ENCODE measurements at regions not wholly inside any gene's neighbourhood (a gene's known extent, or its start where the extent isn't known, plus 50 kb on each side); places are given as distances from the start of the nearest gene placed in this dataset.
A peak's percentile ranks its signal among the peaks of the same experiment; 100 is the strongest.
"Not testable (repeated sequence)": the region's sequence is repeated elsewhere in the genome, so short reads cannot be mapped to it uniquely, and the experiment has no call there.

DNA sequence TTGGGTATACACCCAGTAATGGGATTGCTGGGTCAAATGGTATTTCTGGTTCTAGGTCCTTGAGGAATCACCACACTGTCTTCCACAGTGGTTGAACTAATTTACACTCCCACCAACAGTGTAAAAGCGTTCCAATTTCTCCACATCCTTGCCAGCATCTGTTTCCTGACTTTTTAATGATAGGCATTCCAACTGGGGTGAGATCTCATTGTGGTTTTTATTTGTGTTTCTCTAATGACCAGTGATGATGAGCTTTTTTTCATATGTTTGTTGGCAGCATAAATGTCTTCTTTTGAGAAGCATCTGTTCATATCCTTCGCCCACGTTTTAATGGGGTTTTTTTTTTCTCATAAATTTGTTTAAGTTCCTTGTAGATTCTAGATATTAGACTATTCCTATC, 448.3 kb upstream of the RGMB start:
- DNase-seq = not testable (repeated sequence)

DNA sequence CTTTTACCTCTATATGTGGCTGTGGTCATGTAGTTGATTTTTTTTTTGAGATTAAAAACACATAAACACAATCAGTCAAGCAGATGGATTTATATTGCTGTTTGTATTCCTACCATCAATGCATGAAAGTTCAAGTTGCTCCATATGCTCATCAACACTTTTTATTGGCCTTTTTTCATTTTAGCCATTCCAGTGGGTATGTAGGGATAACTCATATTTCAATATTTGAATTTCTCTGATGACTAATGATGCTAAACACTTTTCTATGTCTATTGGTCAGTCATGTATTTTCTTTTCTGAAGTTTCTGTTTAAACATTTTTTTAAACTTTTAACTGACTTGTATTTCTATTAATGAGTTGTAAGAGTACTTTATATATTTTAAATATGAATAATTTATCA, 445.4 kb upstream of the RGMB start:
- DNase-seq = no peak

DNA sequence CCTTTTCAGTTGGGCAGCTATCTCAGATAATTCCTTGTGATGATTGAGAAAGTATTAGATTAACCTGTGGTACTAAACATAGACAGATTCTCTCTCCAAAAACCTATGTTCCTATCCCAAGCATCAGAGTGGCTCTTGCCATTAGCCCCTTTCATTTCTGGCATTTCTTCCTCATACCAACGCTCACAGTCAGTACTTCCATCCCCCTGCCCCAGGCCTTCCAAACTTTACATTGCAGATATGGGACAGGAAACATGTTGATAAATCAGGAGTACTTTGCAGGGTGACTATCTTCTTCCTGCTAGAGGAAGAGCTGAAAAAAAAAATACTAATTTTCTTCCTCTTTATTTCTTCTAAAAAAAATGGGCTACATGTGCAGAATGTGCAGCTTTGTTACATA, 442.6 kb upstream of the RGMB start:
- no peak for DNase-seq

DNA sequence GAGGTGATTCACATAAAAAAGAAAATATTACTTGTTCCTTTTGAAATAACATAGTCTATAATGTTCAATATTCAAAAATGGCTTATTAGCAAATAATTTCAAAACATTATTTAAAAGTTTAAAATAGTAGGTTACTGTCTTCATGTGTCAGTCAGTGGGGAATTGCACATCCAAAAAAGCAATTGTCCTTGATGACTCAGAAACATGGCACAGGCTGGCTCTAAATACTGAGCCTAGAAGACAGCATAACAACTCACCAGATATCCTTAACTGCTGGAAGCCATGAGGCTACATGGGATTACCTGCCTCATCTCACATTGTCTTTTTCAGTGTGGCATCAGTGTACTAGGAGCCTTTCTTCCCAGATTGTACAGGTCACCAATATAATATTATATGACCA, 439.5 kb upstream of the RGMB start:
- no peak for DNase-seq

DNA sequence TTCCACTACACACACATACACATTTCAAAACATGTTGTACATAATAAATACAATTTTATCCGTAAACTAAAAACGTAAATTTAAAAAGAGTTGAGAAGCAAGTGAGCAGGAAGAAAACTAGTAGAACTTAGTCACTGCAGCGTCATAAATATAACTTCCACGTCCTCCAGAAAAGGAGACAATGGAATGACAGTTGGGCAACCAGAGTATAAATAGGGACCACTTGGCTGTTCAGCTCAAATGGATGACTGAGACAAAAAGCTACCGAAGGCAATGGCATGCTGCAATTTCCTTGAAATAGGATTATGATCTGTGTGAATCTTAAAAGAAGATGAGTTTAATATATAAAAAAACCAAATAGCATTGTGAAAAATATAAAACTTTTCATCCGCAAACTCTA, 438.5 kb upstream of the RGMB start:
- no peak for DNase-seq

DNA sequence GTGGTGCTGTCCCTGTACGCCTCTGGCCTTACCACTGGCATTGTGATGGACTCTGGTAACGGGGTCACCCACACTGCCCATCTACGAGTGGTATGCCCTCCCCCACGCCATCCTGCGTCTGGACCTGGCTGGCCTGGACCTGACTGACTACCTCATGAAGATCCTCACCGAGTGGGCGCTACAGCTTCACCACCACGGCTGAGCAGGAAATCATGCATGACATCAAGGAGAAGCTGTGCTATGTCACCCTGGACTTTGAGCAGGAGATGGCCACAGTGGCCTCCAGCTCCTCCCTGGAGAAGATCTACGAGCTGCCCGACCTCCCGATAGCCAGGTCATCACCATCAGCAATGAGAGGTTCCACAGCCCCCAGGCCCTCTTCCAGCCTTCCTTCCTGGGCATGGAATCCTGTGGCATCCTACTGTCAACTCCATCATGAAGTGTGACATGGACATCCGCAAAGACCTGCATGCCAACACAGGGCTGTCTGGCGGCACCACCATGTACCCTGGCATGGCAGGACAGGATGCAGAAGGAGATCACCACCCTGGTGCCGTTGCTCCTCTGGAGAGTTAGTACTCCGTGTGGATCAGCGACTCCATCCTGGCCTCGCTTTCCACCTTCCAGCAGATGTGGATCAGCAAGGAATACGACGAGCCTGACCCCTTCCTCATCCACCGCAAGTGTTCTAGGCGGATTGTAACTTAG, 434.2 kb upstream of the RGMB start:
- no peak for DNase-seq

DNA sequence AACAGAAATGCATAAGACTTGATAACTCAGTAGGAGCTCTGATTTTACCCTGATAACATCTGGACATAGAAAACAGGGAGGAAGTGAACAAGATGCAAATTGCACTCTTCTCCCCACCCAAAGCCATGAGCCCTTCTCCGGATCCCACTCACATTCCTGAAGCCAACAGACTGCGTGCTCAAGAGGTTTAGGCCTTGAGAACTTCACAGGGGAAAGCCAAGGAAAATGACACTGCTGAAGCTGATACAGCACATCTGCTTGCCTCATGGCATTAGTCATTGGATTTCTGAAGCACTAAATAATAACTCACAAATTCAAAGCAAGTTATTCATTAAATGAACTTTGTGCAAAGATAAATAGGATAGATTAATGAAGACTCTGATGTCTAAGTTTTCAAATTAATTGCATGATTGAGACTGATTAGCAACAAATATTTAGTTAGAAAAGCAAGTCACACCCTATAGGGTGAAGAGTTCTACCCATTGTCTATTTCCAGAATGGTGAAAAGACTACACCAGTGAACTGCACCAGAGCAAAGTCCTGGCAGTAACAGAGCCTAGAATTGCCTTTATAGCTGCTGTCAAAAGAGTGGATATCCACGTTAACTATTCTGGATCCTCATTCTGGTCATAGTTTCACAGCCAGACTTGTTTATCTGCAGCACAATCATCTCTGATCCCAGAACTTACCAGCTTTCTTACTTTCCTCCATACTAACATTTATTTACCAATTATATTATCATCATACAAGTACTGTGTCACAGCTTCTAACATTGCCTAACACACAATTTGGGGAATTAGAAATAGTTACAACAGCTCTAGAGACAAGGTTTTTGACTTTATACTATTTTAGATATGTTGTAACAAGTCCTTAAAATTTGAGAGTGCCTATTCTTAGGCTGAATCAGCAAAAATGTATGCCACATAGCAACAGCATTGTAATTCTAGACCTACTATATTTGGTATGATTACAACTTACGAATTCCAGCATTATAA, 432.1 kb upstream of the RGMB start:
- peak; percentile 98 for DNase-seq

DNA sequence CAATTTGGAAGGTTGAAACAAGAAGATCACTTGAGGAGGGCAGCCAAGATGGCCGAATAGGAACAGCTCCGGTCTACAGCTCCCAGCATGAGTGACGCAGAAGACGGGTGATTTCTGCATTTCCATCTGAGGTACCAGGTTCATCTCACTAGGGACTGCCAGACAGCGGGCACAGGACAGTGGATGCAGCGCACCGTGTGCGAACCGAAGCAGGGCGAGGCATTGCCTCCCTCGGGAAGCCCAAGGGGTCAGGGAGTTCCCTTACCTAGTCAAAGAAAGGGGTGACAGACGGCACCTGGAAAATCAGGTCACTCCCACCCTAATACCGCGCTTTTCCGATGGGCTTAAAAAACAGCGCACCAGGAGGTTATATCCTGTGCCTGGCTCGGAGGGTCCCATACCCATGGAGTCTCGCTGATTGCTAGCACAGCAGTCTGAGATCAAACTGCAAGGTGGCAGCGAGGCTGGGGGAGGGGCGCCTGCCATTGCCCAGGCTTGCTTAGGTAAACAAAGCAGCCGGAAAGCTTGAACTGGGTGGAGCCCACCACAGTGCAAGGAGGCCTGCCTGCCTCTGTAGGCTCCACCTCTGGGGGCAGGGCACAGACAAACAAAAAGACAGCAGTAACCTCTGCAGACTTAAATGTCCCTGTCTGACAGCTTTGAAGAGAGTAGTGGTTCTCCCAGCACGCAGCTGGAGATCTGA, 430.4 kb upstream of the RGMB start:
- DNase-seq = not testable (repeated sequence)

DNA sequence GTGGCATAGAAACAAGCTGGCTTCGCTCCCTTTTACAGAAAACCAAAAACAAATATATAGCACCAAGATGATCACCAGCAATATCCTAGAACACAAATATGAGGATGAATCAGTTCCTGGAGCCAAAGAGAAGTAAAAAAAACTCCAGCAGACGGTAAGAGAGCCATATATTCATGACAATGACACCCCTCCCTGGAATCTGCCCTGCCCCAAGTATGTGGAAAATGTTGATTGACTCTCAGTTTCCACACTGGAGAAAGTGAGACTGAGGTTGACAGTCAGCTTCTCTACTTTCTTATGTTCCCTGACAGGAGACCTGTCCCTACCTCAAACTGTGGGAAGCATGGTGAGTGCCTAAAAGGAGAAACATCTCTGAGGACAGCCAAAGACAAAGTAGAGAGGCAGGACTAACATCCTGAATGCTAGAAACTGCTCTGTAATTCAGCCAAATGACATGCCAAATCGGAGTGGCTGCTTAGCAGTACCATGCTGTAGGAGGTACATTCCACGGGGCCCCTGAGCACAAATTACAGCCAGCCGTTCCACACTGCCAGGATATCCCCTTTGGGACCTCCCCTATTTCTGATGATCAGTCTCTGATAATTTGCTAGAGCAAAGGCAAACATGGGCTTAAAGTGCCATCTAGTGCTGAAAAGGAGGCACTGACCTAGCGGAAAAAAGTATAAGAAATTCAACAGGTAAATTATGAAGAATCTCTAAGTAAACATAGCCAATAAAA, 424.0 kb upstream of the RGMB start:
- peak; percentile 91 for DNase-seq

DNA sequence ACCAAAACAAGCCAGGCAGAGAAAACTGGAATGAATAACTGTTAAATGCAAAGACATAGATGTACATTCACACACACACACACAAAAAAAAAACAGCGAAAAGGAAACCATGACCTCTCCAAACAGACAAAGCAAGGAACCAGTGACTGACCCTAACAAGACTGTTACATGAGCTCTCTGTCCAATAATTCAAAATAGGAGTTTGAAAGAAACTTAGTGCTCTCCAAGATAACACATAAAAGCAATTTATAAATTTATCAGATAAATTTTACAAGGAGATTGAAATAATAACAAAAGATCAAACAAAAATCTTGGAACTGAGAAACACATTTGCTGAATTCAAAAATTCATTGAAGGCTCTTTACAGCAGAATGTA, 423.5 kb upstream of the RGMB start:
- no peak for DNase-seq

DNA sequence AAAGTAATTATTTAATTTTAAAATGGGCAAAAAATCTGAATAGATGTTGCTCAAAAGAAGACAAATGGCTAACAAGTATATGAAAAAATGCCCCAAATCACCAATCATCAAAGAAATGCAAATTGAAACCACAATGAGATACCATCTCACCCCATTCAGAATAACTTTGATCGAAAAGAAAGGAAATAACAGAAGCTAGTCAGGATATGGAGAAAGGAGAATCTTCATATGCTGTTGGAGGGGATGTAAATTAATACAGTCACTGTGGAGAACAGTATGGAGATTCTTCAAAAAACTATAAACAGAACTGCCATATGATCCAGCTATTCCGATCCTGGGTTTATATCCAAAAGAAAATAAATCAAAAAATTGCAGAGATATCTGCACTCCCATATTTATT, 418.5 kb upstream of the RGMB start:
- no peak for DNase-seq

DNA sequence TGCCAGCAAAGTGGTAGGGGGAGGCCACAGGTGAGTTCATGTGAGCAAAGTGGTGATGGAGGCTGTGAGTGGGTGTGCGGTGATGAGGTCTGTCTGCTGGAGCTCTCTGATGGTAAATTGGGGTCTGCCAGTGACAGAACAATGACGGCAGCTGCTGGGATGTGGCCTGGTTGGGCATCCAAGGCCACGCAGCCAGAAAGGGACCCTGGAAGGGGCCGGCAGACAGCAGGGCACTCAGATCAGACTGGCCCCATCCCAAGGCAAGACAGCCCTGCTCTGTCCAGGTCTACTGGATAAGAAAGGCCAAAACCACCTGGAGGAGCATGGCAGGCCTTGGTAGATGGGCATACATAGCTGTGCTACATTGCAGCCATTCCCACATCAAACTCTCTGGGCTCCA, 412.9 kb upstream of the RGMB start:
- no peak for DNase-seq

DNA sequence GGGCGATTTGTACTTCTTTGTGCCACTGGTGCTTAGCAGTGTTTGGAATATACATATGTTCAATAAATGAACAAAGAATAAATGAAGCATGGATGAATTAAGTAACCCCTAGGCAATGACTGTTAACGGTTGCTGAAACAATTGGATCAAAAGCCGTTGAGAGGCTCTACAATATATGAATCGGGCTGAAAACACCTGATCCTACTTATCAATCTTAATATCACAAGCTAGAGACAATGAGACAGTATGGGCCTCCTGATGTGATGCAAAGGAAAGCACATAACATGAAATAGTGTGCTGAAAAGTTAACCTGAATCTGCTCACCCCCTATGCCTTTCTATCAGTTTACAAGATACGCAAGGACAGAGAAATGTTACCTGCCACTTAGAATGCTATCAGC, 410.3 kb upstream of the RGMB start:
- no peak for DNase-seq

DNA sequence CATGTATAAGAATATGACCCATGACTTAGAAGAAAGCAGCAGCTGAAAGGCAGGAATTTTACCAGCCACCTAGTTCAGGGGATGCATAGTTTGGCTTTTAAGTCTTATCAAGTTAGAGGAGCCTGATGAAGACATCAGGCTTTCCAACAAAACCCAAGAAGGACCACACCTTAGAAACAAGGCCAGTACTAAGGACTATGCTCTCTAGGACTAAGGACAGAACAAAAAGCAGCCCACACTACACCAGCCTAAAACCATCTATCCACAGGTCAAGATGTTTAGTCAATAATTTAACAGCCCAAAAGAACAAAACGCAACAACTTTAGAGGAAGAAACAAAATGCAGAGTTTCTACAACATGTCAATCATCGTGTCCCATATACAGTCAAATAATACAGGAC, 408.9 kb upstream of the RGMB start:
- DNase-seq = no peak

DNA sequence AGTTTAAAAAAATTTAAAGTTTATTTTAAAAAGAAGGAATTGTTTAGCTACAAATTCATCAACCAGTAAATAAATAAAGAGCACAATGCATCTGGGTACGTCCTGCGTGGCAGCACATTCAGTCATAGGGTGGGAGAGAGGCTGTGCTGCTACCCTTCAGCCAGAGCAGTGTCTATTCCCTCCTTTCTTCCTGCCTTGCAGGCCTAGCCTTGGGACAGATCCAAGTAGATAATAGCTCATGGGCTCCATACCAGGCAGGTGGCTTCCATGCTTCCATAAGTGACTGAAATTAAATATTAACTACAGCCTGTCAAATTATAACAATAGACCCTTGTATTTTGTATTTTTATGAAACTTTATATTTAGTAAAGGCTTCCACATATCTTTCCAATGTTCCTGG, 408.3 kb upstream of the RGMB start:
- no peak for DNase-seq

DNA sequence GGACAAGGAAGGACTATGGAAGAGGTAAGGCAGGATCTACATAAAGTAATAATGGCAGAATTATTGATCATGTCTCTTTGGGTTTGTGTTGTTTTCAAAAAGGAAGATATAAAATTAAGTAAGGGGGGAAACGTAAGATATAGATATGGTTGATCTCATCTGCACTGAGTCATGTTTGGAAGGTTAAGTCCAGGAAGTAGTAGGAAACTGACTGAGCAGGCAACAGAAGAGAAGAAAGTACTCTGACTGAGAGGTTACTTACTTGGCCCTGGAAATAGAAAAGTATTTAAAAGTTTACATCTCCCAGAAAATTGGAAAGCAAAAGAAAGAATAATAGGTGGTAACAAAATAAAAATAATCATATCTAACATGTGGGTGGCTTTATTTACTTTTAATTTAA, 405.3 kb upstream of the RGMB start:
- no peak for DNase-seq

DNA sequence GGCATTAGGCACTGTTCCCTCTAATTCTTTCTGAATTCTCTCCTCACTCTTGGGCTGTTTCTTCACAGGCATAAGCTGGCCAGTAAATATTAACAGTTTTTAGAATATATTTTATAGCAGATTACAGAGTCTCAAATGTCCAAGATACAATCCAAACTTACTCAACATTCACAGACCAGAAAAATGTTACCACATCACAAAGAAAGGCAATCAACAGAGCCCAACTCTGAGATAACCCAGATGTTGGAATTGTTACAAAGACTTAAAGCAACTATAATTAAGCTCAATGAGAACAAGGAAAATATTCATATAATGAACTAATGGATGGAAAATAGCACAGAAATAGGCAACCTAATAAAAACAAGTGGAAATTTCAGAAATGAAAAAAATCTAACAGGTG, 401.1 kb upstream of the RGMB start:
- DNase-seq = no peak

DNA sequence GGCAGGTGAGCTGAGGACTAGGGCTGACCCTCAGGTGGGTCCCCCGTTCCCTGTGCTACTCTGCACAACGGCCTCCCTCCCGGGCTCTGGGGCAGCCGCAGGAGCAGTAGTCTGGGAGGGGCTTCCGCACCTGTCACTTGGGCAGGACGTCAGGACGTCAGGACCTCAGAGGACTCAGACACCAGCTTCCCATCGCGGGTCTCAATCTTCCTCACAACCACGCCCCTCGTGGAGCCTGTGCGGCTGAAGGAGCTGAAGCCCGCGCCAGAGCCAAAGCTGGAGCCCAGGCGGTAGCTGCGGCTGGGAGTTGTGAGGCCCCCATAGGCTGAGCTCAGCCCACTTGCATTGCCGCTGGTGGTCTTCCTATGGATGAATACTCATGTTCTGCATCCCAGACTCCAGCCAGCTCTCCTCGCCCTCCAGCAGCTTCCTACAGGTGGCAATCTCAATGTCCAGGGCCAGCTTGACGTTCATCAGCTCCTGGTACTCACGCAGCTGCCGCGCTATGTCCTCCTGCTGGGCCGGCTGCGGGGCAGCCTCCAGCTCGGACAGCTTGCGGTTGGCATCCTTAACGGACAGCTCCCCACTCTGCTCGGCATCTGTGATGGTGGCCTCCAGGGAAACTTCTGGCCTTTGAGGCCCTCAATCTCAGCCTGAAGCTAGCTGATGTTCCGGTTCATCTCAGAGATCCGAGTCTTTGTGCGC, 381.4 kb upstream of the RGMB start:
- no peak for DNase-seq

DNA sequence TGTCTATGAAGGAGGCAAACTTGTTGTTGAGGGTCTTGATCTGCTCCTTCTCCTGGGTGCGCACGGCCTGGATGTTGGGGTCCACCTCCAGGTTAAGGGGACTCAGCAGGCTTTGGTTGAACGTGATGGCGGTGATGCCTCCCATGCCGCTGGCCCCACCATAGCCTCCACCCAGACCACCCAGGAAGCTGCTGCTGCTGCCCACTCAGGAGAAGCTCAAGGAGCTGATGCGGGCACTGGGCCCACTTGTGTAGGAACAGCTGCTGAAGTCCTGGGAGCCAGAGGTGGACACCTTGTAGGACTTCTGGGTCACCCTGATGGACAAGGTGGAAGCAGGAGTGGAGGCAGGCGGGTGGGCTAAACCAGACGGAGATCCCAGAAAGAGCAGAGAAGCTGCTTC, 380.3 kb upstream of the RGMB start:
- DNase-seq = not testable (repeated sequence)

DNA sequence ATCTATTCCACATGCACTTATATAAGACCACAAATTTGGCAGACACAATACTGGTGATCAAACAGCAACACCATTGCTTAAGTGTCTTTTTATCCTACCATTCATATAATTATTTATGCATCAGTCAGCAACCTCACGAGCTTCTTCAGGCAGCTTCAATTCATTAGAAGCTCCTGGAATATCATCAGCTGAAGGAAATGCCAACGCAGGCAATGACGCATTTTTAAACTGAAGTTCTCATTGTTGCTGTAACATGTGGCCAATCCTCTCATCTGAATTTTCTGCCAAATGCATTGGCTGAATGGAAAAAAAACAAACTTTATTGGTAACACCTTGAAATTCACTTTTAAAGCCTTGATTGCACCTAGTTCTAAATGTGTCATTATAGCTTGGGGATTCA, 376.4 kb upstream of the RGMB start:
- DNase-seq = peak; percentile 91

DNA sequence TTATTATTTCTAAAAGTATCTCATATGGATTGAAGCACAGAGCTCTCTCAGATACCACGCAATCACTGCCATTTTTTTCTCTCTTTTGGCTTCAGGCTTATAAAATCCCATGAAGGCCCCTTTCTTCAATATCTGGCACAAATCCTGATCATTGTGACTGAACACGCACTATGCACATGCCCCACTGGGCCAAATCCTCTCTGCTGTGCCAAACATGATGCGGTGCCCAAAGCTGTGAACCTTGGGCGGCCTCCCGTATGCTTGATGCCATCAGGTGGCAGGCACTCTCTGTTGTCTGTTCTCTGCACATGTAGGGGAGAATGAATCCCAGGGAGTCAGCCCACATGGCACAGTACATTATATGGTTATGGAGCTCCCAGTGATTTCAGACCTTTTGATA, 375.0 kb upstream of the RGMB start:
- DNase-seq = no peak

DNA sequence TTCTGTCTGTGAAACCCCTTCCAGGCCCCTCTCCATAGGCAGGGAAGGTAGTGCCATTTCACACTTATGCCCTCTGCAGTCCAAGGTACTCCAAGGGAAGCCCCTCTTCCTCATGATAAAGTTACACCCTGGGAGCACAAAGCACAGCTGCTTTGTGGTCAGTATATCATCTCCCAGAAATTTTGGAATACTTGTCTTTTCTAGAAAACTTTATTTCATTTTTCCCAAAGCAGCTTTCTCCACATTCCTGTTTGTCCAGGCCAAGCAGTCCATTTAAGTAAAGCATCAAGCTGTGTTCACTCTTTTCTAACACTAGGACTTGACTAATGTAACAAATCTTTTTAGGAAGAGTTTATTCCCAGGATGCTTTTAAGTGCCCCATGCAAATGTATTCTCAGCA, 371.8 kb upstream of the RGMB start:
- DNase-seq = peak; percentile 56

Data from fibroblast of skin of abdomen (primary cell).